GM19324 (cell line): ENCODE measurements at regions not wholly inside any gene's neighbourhood (a gene's known extent, or its start where the extent isn't known, plus 50 kb on each side); places are given as distances from the start of the nearest gene placed in this dataset.
"Not testable (repeated sequence)": the region's sequence is repeated elsewhere in the genome, so short reads cannot be mapped to it uniquely, and the experiment has no call there.

Experiments used
- ATAC-seq: cut with Tn5 transposase; IDR thresholded peaks from one replicate; pipeline ENCODE4 v1.9.1; 2021; ENCODE audit warnings: mild to moderate bottlenecking, moderate library complexity; ENCODE audit not compliant: unreplicated experiment, low FRiP score

- ATAC-seq: no peak
These were observed 136.5 kb upstream of the POU3F1 start for GRCh38 chr1:38183096-38183495.

GRCh38 chr1:38180388-38180787 is 133.8 kb upstream of the POU3F1 start:
- ATAC-seq: not testable (repeated sequence)

GRCh38 chr1:38179483-38179882 is 132.9 kb upstream of the POU3F1 start:
- ATAC-seq: no peak

- no peak for ATAC-seq
These were observed 131.6 kb upstream of the POU3F1 start for GRCh38 chr1:38178216-38178615.

- ATAC-seq: no peak
These were observed 128.5 kb upstream of the POU3F1 start for GRCh38 chr1:38175121-38175520.

GRCh38 chr1:38173848-38174247 is 127.3 kb upstream of the POU3F1 start:
- ATAC-seq: no peak

GRCh38 chr1:38173157-38173831 is 126.7 kb upstream of the POU3F1 start:
- ATAC-seq: no peak

- no peak for ATAC-seq
These were observed 122.5 kb upstream of the POU3F1 start for GRCh38 chr1:38169121-38169520.

GRCh38 chr1:38168365-38168764 is 121.8 kb upstream of the POU3F1 start:
- ATAC-seq: no peak

GRCh38 chr1:38166461-38166860 is 119.9 kb upstream of the POU3F1 start:
- no peak for ATAC-seq

- ATAC-seq: no peak
These were observed 107.3 kb upstream of the POU3F1 start for GRCh38 chr1:38153778-38154470.

GRCh38 chr1:38153066-38153777 is 106.6 kb upstream of the POU3F1 start:
- ATAC-seq: no peak

GRCh38 chr1:38152351-38153065 is 105.9 kb upstream of the POU3F1 start:
- ATAC-seq: no peak

GRCh38 chr1:38151399-38151798 is 104.8 kb upstream of the POU3F1 start:
- ATAC-seq: no peak

GRCh38 chr1:38146079-38146478 is 99.5 kb upstream of the POU3F1 start:
- not testable (repeated sequence) for ATAC-seq

- no peak for ATAC-seq
These were observed 96.0 kb upstream of the POU3F1 start for GRCh38 chr1:38142606-38143005.

GRCh38 chr1:38141483-38141882 is 94.9 kb upstream of the POU3F1 start:
- no peak for ATAC-seq

- ATAC-seq: no peak
These were observed 93.3 kb upstream of the POU3F1 start for GRCh38 chr1:38139738-38140487.

- no peak for ATAC-seq
These were observed 92.1 kb upstream of the POU3F1 start for GRCh38 chr1:38138498-38139233.

- no peak for ATAC-seq
These were observed 90.6 kb upstream of the POU3F1 start for GRCh38 chr1:38137164-38137563.
